ENCODE measurements at regions not wholly inside any gene's neighbourhood (a gene's known extent, or its start where the extent isn't known, plus 50 kb on each side); places are given as distances from the start of the nearest gene placed in this dataset.

DNA sequence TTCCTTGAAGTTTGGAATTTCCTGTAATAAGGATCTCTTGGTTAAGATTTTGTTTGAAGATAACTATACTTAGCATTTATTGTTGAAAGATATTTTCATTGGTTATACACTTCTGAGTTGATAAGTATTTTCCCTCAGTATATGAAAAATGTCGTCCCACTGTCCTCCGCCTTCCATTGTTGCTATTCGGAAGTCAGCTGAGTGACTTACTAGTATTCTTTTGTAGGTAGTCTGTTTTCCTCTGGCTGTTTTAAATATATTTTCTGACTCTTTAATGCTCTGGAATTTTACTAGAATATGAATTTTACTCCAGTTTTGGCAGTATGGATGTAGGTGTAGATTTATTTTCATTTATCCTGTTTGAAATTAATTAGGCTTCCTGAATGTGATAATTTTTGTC lies 498.7 kb upstream of the NFIA start:
- Histone ChIP-seq H3K4me3 (ENCODE audit: low read depth in 1 of 2, low read length in 1 of 2) (no peak overlapping the region), H3K9me3 (no peaks in the 10 kb centered on the region), H3K27ac (no peak overlapping the region), H3K36me3 (no peaks in the 10 kb centered on the region), H3K4me1 (ENCODE audit: control insufficient read depth in 1 of 2, insufficient read depth in 1 of 2, low read depth in 1 of 2, low read length in 1 of 2) (peaks cover 3 to 10% of the 10 kb centered on the region in 2 experiments), H3K27me3 (no peaks in the 10 kb centered on the region)
- TF ChIP-seq, protein P1, sequence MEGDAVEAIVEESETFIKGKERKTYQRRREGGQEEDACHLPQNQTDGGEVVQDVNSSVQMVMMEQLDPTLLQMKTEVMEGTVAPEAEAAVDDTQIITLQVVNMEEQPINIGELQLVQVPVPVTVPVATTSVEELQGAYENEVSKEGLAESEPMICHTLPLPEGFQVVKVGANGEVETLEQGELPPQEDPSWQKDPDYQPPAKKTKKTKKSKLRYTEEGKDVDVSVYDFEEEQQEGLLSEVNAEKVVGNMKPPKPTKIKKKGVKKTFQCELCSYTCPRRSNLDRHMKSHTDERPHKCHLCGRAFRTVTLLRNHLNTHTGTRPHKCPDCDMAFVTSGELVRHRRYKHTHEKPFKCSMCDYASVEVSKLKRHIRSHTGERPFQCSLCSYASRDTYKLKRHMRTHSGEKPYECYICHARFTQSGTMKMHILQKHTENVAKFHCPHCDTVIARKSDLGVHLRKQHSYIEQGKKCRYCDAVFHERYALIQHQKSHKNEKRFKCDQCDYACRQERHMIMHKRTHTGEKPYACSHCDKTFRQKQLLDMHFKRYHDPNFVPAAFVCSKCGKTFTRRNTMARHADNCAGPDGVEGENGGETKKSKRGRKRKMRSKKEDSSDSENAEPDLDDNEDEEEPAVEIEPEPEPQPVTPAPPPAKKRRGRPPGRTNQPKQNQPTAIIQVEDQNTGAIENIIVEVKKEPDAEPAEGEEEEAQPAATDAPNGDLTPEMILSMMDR (IDR thresholded peaks at IDR 0.05) = no peak

GRCh38 chr1:60581455-60582220 lies 500.7 kb upstream of the NFIA start:
- no peak overlapping the region for H3K27ac ChIP-seq
- H3K4me3 ChIP-seq (ENCODE audit: low read depth in 1 of 2, low read length in 1 of 2) = no peak overlapping the region
- peaks cover 3 to 10% of the 10 kb centered on the region in 2 experiments for H3K4me1 ChIP-seq (ENCODE audit: control insufficient read depth in 1 of 2, insufficient read depth in 1 of 2, low read depth in 1 of 2, low read length in 1 of 2)
- H3K9me3 ChIP-seq = no peaks in the 10 kb centered on the region
- TF ChIP-seq, protein P1 (IDR thresholded peaks at IDR 0.05) = no peak
- no peaks in the 10 kb centered on the region for H3K36me3 ChIP-seq
- H3K27me3 ChIP-seq = no peaks in the 10 kb centered on the region

GRCh38 chr1:60577029-60577428 lies 503.5 kb upstream of the C1orf87 start:
- Histone ChIP-seq H3K4me3 (ENCODE audit: low read depth in 1 of 2, low read length in 1 of 2) (no peak overlapping the region), H3K9me3 (no peaks in the 10 kb centered on the region), H3K4me1 (ENCODE audit: control insufficient read depth in 1 of 2, insufficient read depth in 1 of 2, low read depth in 1 of 2, low read length in 1 of 2) (peaks cover 23 to 37% of the 10 kb centered on the region in 2 experiments), H3K27ac (no peak overlapping the region), H3K27me3 (no peaks in the 10 kb centered on the region), H3K36me3 (no peaks in the 10 kb centered on the region)
- TF ChIP-seq, protein P1 (IDR thresholded peaks at IDR 0.05) = no peak

GRCh38 chr1:60575326-60575977 lies 501.9 kb upstream of the C1orf87 start:
- Histone ChIP-seq H3K27ac (peak overlapping the region; percentile 35), H3K27me3 (no peaks in the 10 kb centered on the region), H3K4me1 (ENCODE audit: control insufficient read depth in 1 of 2, insufficient read depth in 1 of 2, low read depth in 1 of 2, low read length in 1 of 2) (peaks cover 20 to 27% of the 10 kb centered on the region in 2 experiments), H3K4me3 (ENCODE audit: low read depth in 1 of 2, low read length in 1 of 2) (no peak overlapping the region), H3K9me3 (no peaks in the 10 kb centered on the region), H3K36me3 (no peaks in the 10 kb centered on the region)
- TF ChIP-seq, protein P1 (IDR thresholded peaks at IDR 0.05) = no peak

GRCh38 chr1:60573726-60574409 lies 500.3 kb upstream of the C1orf87 start:
- H3K27ac ChIP-seq = no peak overlapping the region
- H3K27me3 ChIP-seq = no peaks in the 10 kb centered on the region
- peaks cover 20 to 27% of the 10 kb centered on the region in 2 experiments for H3K4me1 ChIP-seq (ENCODE audit: control insufficient read depth in 1 of 2, insufficient read depth in 1 of 2, low read depth in 1 of 2, low read length in 1 of 2)
- H3K36me3 ChIP-seq = no peaks in the 10 kb centered on the region
- TF ChIP-seq, protein P1 (IDR thresholded peaks at IDR 0.05) = no peak
- no peak overlapping the region for H3K4me3 ChIP-seq (ENCODE audit: low read depth in 1 of 2, low read length in 1 of 2)
- no peaks in the 10 kb centered on the region for H3K9me3 ChIP-seq
